WI38 (cell line): ENCODE measurements at regions not wholly inside any gene's neighbourhood (a gene's known extent, or its start where the extent isn't known, plus 50 kb on each side); places are given as distances from the start of the nearest gene placed in this dataset.

ENCODE experiments used
- H3K4me3 ChIP-seq: 2 replicates; pipeline ENCODE4 v1.5.1; 2011; ENCODE audit warnings: low read depth, mild to moderate bottlenecking, control low read depth, low read length
- CTCF ChIP-seq: IDR thresholded peaks from 2 replicates; pipeline ENCODE4 v1.5.1; 2012; ENCODE audit warnings: low read depth, mild to moderate bottlenecking, control low read depth, low read length

GRCh38 chr20:40512591-40512990, 176.4 kb downstream of the MAFB start:
- no peak for TF ChIP-seq CTCF
- H3K4me3 ChIP-seq: no peak overlapping the region

DNA sequence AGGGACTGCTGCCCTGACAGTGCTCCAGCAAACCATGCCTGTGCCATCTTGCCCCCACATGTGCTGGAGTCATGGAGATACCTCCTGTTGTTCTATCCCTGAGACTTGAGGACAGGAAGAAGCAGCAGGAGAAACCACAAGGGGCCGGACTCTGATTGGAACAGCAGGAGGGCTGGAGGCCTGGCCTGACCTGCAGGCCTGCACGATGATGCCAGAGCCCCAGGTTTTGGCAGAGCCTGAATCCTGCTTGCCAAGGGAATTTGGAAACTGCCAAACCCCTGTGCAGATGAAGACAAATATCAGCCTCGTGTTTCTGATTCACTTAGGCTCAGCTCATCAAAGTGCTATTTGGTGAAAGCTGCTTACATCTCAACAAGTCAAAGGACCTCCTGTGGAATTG, 177.6 kb downstream of the MAFB start:
- no peak for TF ChIP-seq CTCF
- H3K4me3 ChIP-seq: no peak overlapping the region

- H3K4me3 ChIP-seq: no peak overlapping the region
- no peak for TF ChIP-seq CTCF
These were observed 178.4 kb downstream of the MAFB start for GRCh38 chr20:40510622-40511021.

- TF ChIP-seq CTCF: no peak
- no peak overlapping the region for H3K4me3 ChIP-seq
These were observed 180.2 kb downstream of the MAFB start for GRCh38 chr20:40508821-40509220.

GRCh38 chr20:40506537-40506939, 182.5 kb downstream of the MAFB start:
- TF ChIP-seq CTCF: no peak
- H3K4me3 ChIP-seq: no peak overlapping the region

- TF ChIP-seq CTCF: no peak
- H3K4me3 ChIP-seq: no peak overlapping the region
These were observed 185.9 kb downstream of the MAFB start for GRCh38 chr20:40503119-40503518.

- H3K4me3 ChIP-seq: no peak overlapping the region
- TF ChIP-seq CTCF: no peak
These were observed 186.5 kb downstream of the MAFB start for GRCh38 chr20:40502576-40502975.
